Mucosa of stomach (tissue), 1 donor: ENCODE measurements at regions not wholly inside any gene's neighbourhood (a gene's known extent, or its start where the extent isn't known, plus 50 kb on each side); places are given as distances from the start of the nearest gene placed in this dataset.

Experiments
- H3K27me3 ChIP-seq: one replicate; pipeline ENCODE4 v1.7.0; 2013; ENCODE audit warnings: mild to moderate bottlenecking, low read length; ENCODE audit not compliant: control insufficient read depth, insufficient read depth
- H3K36me3 ChIP-seq: one replicate; pipeline ENCODE4 v1.7.0; 2013; ENCODE audit warnings: low read length; ENCODE audit not compliant: control insufficient read depth, insufficient read depth
- H3K4me1 ChIP-seq: one replicate; pipeline ENCODE4 v1.7.0; 2013; ENCODE audit warnings: mild to moderate bottlenecking, low read length; ENCODE audit not compliant: control insufficient read depth, insufficient read depth
- H3K4me3 ChIP-seq: one replicate; pipeline ENCODE4 v1.7.0; 2013; ENCODE audit warnings: low read length
- H3K9ac ChIP-seq: one replicate; pipeline ENCODE4 v1.7.0; 2013; ENCODE audit warnings: mild to moderate bottlenecking, low read length, moderate library complexity
- H3K9me3 ChIP-seq: one replicate; pipeline ENCODE4 v1.7.0; 2013; ENCODE audit warnings: mild to moderate bottlenecking, low read length, moderate library complexity; ENCODE audit not compliant: control insufficient read depth
- donor health status: Pancreatic carcinoma.

DNA sequence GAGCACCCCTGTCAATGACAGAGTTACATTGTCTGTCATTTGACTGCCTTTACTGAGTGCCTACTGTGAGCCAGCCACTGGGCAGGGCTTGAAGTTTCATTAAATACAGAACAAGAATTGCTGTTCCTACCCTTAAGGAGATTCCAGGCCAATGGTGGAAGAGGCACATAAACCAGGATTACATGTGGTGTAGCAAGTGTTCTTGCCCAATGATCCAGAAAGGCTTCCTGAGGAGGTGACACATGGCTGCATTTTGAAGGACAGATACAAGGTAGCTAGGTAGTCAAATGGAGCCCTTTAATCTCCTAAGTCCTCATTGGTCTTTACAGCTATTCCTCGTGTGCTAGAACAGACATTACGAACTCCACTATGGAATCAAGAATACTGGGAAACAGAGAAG is 312.7 kb downstream of the ETAA1 start:
- Histone ChIP-seq H3K4me1 (no peaks in the 10 kb centered on the region), H3K9me3 (no peaks in the 10 kb centered on the region), H3K27me3 (no peaks in the 10 kb centered on the region), H3K9ac (no peak overlapping the region), H3K36me3 (no peaks in the 10 kb centered on the region), H3K4me3 (no peak overlapping the region)

DNA sequence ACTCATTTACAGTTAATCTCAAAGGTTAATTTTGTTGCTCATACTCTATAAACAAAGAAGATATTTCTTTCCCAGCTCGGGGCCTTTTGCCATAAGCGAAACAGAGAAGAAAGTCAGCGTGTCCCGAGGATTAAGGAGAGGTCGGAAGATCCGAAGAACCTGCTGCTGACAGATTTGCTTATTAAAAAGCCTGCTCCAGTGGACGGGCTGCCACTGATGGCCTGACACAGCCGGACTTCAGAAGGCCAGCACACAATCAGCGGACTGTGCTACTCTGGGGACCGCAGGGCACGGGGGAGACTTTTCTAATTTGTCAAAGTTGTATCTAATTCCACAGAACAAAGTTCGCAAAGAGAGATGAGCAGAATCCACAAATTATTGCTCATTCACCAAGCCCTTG is 315.4 kb downstream of the ETAA1 start:
- no peaks in the 10 kb centered on the region for H3K4me1 ChIP-seq
- no peak overlapping the region for H3K9ac ChIP-seq
- no peaks in the 10 kb centered on the region for H3K27me3 ChIP-seq
- no peak overlapping the region for H3K4me3 ChIP-seq
- H3K9me3 ChIP-seq: no peaks in the 10 kb centered on the region
- no peaks in the 10 kb centered on the region for H3K36me3 ChIP-seq

DNA sequence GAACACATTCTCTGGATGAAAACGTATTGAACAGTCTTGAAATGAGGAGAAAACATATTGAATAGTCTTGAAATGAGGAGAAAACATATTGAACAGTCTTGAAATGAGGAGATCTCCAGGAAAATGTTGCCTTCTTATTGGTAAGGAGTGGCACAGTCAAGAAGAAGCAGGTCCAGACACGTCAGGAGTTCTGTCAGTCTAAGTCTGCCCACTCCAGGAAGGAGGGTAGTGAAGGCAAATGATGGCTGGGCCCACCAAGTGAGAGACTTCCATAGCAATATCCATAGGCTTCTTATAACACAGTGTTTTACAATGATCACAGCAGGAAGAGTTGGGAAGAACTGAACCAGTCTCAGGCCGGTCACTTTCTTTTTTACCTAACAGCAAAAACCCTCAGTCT is 316.2 kb downstream of the ETAA1 start:
- Histone ChIP-seq H3K4me1 (no peaks in the 10 kb centered on the region), H3K27me3 (no peaks in the 10 kb centered on the region), H3K4me3 (no peak overlapping the region), H3K9ac (no peak overlapping the region), H3K36me3 (no peaks in the 10 kb centered on the region), H3K9me3 (no peaks in the 10 kb centered on the region)

DNA sequence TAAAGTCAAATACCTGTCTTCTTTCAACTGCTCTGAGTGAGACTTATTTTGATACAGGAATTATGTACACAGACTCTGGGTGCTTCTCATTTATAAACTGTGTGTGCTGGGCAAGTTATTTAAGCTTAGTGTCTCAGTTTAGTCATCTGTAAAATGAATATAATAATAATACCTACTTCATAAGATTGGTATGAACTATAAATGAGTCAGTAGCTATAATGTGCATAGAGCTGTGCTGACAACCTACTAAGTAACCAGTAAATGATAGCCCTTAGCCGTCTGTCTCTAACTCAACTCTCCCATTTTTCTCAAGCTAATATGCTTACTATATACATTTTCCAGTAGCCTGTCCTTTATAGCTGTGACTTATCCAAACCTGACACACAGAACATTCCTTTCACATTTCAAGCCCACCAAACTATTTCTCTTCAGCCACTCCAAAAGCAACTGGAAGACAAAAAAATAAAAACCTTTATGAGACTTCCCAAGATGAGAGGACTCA is 319.8 kb downstream of the ETAA1 start:
- Histone ChIP-seq H3K4me3 (no peak overlapping the region), H3K9me3 (no peaks in the 10 kb centered on the region), H3K36me3 (no peaks in the 10 kb centered on the region), H3K27me3 (no peaks in the 10 kb centered on the region), H3K9ac (no peak overlapping the region), H3K4me1 (no peaks in the 10 kb centered on the region)

DNA sequence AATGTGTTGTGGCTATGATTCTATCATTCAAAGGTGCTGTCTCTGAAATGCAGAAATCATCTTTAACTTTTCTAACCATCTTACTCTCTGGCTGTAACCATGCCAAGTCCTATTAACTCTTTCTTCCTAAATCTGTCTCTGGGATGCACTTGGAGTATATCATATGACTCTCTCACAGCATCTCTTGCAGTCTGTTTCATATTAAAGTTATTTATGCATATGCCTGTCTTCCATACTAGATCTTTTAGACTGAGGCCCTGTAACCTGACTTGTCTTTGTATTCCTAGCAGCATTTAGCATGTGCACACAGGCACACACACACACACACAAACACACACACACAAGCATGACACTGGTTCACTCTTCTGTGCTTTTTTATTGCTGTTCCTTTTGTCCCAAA is 320.6 kb downstream of the ETAA1 start:
- H3K4me1 ChIP-seq: no peaks in the 10 kb centered on the region
- H3K27me3 ChIP-seq: no peaks in the 10 kb centered on the region
- no peaks in the 10 kb centered on the region for H3K36me3 ChIP-seq
- H3K9ac ChIP-seq: no peak overlapping the region
- no peak overlapping the region for H3K4me3 ChIP-seq
- H3K9me3 ChIP-seq: no peaks in the 10 kb centered on the region

DNA sequence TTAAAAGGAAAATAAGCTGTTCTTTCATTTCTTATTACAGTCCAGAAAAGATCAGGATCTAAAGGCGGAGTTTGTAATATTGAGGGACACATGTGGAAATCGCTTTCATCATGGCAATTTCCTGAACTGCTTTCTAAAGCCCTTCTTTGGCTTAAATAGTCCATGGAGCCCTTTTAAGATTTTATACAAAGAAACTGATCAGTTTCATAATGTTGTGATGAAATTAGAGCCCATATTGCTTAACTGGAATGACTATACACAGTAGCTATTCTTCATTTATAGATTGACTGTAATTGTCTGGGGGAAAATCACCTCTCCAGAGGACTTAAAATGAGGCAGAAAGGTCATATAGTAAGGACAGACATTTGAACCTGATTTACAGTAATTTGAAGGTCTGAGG is 322.2 kb downstream of the ETAA1 start:
- Histone ChIP-seq H3K9ac (no peak overlapping the region), H3K4me3 (no peak overlapping the region), H3K36me3 (no peaks in the 10 kb centered on the region), H3K9me3 (no peaks in the 10 kb centered on the region), H3K27me3 (no peaks in the 10 kb centered on the region), H3K4me1 (no peaks in the 10 kb centered on the region)

DNA sequence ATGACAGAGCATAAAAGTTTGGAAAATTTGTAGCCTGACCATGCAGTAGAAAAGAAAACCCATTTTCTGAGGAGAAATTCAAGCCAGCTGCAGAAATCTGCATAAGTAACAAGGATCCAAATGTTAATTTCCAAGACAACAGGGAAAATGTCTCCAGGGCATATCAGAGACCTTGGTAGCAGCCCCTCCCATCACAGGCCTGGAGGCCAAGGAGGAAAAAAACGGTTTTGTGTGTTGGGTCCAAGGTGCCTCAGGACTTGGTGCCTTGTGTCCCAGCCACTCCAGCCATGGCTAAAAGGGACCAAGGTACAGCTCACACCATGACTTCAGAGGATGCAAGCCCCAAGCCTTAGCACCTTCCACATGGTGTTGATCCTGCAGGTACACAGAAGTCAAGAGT is 324.4 kb downstream of the ETAA1 start:
- no peak overlapping the region for H3K9ac ChIP-seq
- no peaks in the 10 kb centered on the region for H3K4me1 ChIP-seq
- no peaks in the 10 kb centered on the region for H3K9me3 ChIP-seq
- no peaks in the 10 kb centered on the region for H3K36me3 ChIP-seq
- no peak overlapping the region for H3K4me3 ChIP-seq
- H3K27me3 ChIP-seq: no peaks in the 10 kb centered on the region

DNA sequence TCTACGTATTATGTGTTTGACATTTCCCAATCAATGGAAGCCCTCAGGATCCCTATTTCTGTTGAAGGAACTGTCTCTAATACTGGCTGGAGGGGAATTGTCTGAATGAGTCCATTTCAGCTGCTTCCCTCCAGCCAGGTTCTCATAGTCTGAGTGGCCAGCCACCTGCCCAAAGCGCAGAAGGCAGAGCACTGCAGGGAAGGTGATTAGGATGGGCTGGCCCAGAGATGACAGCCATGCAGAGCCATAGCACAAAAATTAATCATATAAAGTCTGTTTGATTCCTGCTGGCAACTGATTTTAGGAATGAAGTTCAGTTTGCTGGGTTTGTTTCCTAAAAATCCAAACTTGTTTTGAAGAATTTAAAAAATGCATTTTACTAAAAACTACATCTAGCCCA is 327.1 kb downstream of the ETAA1 start:
- Histone ChIP-seq H3K27me3 (no peaks in the 10 kb centered on the region), H3K9me3 (no peaks in the 10 kb centered on the region)

DNA sequence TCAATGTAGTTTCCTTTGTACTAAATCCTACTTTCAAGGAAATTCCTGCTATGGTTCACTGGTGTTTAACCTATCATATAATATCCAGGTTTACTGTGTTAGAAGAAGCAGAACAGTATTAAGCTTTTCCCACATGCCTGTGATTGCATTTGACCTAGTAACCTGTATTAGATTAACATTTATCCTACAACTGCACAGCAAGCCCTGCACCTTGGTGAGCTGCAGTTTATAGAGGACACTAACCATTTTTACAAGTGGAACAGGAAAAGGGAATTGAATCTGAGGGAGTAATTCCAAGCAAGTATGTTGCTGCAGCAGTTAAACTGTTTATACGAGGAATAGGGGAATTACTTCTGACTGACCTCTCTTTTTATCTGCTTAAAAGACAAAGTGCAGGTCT is 328.6 kb downstream of the ETAA1 start:
- no peaks in the 10 kb centered on the region for H3K36me3 ChIP-seq
- H3K4me1 ChIP-seq: no peaks in the 10 kb centered on the region
- H3K4me3 ChIP-seq: no peak overlapping the region
- H3K9ac ChIP-seq: no peak overlapping the region
- H3K9me3 ChIP-seq: no peaks in the 10 kb centered on the region
- H3K27me3 ChIP-seq: no peaks in the 10 kb centered on the region

More for the DNA sequence above, 327.1 kb downstream of the ETAA1 start:
- Histone ChIP-seq H3K4me3 (no peak overlapping the region), H3K36me3 (no peaks in the 10 kb centered on the region), H3K4me1 (no peaks in the 10 kb centered on the region), H3K9ac (no peak overlapping the region)

DNA sequence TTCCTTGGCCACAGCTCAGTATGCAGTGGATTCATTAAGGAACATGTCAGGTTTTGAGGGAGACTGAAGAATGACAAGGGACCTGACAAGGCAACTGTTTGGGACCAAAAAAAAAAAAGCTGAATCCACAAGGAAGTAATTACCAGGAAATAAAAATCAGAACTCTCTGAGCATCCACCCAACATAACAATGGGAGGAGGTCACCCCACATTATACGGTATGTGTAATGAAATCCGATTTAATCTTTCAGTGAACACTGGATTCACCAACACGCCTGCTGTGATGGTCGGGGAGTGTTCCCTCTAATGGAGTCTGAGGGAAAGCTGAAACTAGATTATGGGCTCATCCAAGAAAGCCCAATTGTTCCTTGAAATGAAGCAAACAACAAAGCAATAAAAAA is 329.3 kb downstream of the ETAA1 start:
- H3K9me3 ChIP-seq: no peaks in the 10 kb centered on the region
- no peak overlapping the region for H3K9ac ChIP-seq
- no peaks in the 10 kb centered on the region for H3K4me1 ChIP-seq
- H3K4me3 ChIP-seq: no peak overlapping the region
- no peaks in the 10 kb centered on the region for H3K27me3 ChIP-seq
- H3K36me3 ChIP-seq: no peaks in the 10 kb centered on the region

DNA sequence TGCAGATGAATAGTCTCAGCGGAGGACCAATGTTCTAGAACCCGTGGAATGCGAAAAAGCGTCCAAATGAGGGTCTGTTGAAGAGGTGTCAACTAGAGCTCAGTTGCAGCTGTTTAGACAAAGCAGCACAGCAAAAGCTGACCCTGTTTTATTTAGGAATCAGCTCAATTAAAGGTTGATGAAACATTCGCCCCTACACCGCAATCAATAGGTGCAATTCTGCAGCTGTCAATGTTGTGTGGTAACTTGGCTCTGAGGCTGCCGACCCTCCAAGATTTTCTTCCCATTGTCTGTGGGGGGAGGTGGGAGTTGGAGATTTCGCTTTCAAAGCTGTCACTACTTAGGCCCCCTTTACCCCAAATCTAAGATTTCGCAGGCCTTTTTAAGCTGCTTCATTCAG is 330.0 kb downstream of the ETAA1 start:
- no peak overlapping the region for H3K9ac ChIP-seq
- H3K4me3 ChIP-seq: no peak overlapping the region
- H3K27me3 ChIP-seq: no peaks in the 10 kb centered on the region
- no peaks in the 10 kb centered on the region for H3K4me1 ChIP-seq
- no peaks in the 10 kb centered on the region for H3K36me3 ChIP-seq
- no peaks in the 10 kb centered on the region for H3K9me3 ChIP-seq

DNA sequence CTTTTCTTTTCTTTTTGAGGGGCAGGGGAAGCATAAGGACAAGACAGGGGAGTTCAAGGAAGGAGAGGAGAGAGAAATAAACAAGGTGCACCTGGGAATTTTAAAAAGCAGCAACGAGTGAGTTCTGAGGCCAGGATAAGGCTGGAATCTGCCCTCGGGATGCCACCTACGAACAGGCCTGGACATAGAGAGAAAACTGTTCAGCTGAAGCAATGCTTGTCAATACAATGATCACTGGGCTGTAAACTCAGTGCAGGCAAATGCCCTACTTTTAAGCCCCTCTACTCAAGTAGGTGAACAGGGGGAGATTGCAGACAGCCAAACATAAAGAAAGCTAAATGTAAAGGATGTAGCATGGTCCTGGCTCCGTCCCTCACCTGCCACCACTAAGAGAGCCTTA is 330.5 kb downstream of the ETAA1 start:
- H3K36me3 ChIP-seq: no peaks in the 10 kb centered on the region
- H3K9ac ChIP-seq: no peak overlapping the region

DNA sequence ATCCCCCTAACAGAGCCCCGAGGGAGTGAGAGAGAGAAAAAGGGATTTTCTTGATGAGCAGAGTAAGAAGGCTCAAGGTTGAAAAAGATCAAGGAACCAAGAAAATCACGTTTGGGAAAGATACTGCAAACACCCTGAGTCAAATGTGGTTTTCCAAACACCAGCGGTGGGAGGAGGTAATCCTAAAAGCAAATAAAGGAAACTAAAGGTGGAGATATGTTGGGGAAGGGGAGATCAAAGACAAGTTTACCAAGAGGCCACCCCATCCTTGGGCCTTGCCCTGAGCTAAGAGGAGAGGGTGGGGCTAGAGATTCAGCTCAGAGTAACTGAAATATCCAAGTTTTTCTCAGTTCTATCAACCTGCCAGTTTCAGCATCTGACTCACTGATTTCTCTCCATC is 332.3 kb downstream of the ETAA1 start:
- no peaks in the 10 kb centered on the region for H3K4me1 ChIP-seq
- no peak overlapping the region for H3K9ac ChIP-seq
- H3K27me3 ChIP-seq: no peaks in the 10 kb centered on the region
- H3K9me3 ChIP-seq: no peaks in the 10 kb centered on the region
- H3K4me3 ChIP-seq: no peak overlapping the region
- H3K36me3 ChIP-seq: no peaks in the 10 kb centered on the region

More for the DNA sequence above, 330.5 kb downstream of the ETAA1 start:
- Histone ChIP-seq H3K4me3 (no peak overlapping the region), H3K9me3 (no peaks in the 10 kb centered on the region), H3K27me3 (no peaks in the 10 kb centered on the region), H3K4me1 (no peaks in the 10 kb centered on the region)
